CD4-positive, alpha-beta T cell (primary cell): ENCODE measurements at regions not wholly inside any gene's neighbourhood (a gene's known extent, or its start where the extent isn't known, plus 50 kb on each side); places are given as distances from the start of the nearest gene placed in this dataset.

ENCODE experiments used
- ATAC-seq: fragments of 200-7000 bp; cut with Tn5 transposase; one replicate; pipeline ENCODE4 v1.10.0; 2022; ENCODE audit warnings: mild to moderate bottlenecking; ENCODE audit not compliant: poor library complexity
- CTCF ChIA-PET: fragments of 350-600 bp; sonication (Branson Sonifier 250); formaldehyde crosslinking; loops from one replicate; lab custom pipeline; 2021; ENCODE audit warnings: antibody characterized with exemption, inconsistent platforms; lab: Charles Lee
- POLR2A ChIA-PET: fragments of 350-600 bp; sonication (Branson Sonifier 250); formaldehyde crosslinking; loops from one replicate; lab custom pipeline; 2021; ENCODE audit warnings: antibody characterized with exemption, inconsistent platforms; lab: Charles Lee
- DNase-seq, 14 experiments: peaks; one replicate each; pipeline ENCODE4 v3.0.0-alpha.2; 2013 to 2020; ENCODE audit warnings: mixed read lengths in 2 of 14
- H3K27ac ChIP-seq, 2 donors: one replicate each; pipeline versions ENCODE4 v1.5.1 to v1.7.0; 2013; ENCODE audit warnings: low read length in 2 of 2, low read depth in 1 of 2, mild to moderate bottlenecking in 1 of 2
- H3K27me3 ChIP-seq, 2 experiments: 1 replicate in 1 of 2; 2 replicates in 1 of 2; pipeline versions ENCODE4 v1.6.1 to v1.7.0; 2013; ENCODE audit warnings: low read length in 2 of 2, control low read depth in 1 of 2, mild to moderate bottlenecking in 1 of 2, moderate library complexity in 1 of 2; ENCODE audit not compliant: insufficient read depth in 2 of 2, control insufficient read depth in 1 of 2
- H3K36me3 ChIP-seq: one replicate; pipeline ENCODE4 v1.6.1; 2013; ENCODE audit warnings: low read length, control low read depth; ENCODE audit not compliant: insufficient read depth
- H3K4me1 ChIP-seq: one replicate; pipeline ENCODE4 v1.6.1; 2013; ENCODE audit warnings: low read length, control low read depth; ENCODE audit not compliant: insufficient read depth
- H3K4me3 ChIP-seq: one replicate; pipeline ENCODE4 v1.5.1; 2013; ENCODE audit warnings: mild to moderate bottlenecking, low read length, moderate library complexity
- H3K9me3 ChIP-seq, 2 experiments: 1 replicate in 1 of 2; 2 replicates in 1 of 2; pipeline versions ENCODE4 v1.6.1 to v1.7.0; 2013; ENCODE audit warnings: low read length in 2 of 2, mild to moderate bottlenecking in 2 of 2, control low read depth in 1 of 2, moderate library complexity in 1 of 2; ENCODE audit not compliant: control insufficient read depth in 1 of 2, insufficient read depth in 1 of 2
- H3K27ac Mint-ChIP-seq: one replicate; pipeline ENCODE4 v1.8.0; 2020; ENCODE audit warnings: mixed read lengths
- H3K27me3 Mint-ChIP-seq: one replicate; pipeline ENCODE4 v1.8.0; 2021; ENCODE audit warnings: mixed read lengths
- H3K36me3 Mint-ChIP-seq: one replicate; pipeline ENCODE4 v1.8.0; 2021; ENCODE audit warnings: low read depth, mixed read lengths
- H3K4me1 Mint-ChIP-seq: one replicate; pipeline ENCODE4 v1.8.0; 2021; ENCODE audit warnings: low read depth, mixed read lengths
- H3K4me3 Mint-ChIP-seq: one replicate; pipeline ENCODE4 v1.8.0; 2020; ENCODE audit warnings: mild to moderate bottlenecking, mixed read lengths
- H3K9me3 Mint-ChIP-seq: one replicate; pipeline ENCODE4 v1.8.0; 2020; ENCODE audit warnings: mixed read lengths
- CTCF ChIP-seq: fragments of 200-600 bp; IDR thresholded peaks from one replicate; pipeline ENCODE4 v1.8.0; 2022; ENCODE audit warnings: antibody characterized with exemption, mild to moderate bottlenecking
- intact Hi-C, 2 experiments: fragments of 100-400 bp; cut with DNase I in 1 of 2; cut with micrococcal nuclease in 1 of 2; formaldehyde crosslinking; loops; one replicate each; pipeline versions ENCODE4 v1.15.1 to v1.9.0; 2023 to 2025; cut with DNase I, micrococcal nuclease

GRCh38 chr5:85760519-85760918, 857.2 kb upstream of the COX7C start:
- H3K4me1 Mint-ChIP-seq: no peaks in the 10 kb centered on the region
- Histone ChIP-seq H3K27me3 (no peaks in the 10 kb centered on the region), H3K4me3 (no peak overlapping the region), H3K9me3 (no peaks in the 10 kb centered on the region), H3K36me3 (no peaks in the 10 kb centered on the region), H3K27ac (no peak overlapping the region), H3K4me1 (no peaks in the 10 kb centered on the region)
- intact Hi-C loops: no loop called here
- ATAC-seq (no peak), DNase-seq (no peak)
- H3K4me3 Mint-ChIP-seq: no peak overlapping the region
- H3K27me3 Mint-ChIP-seq: no peaks in the 10 kb centered on the region
- H3K27ac Mint-ChIP-seq: no peak overlapping the region
- peaks cover 9% of the 10 kb centered on the region for H3K9me3 Mint-ChIP-seq
- no peaks in the 10 kb centered on the region for H3K36me3 Mint-ChIP-seq
- ChIA-PET CTCF (no interaction called here), POLR2A (no interaction called here)
- no peak for TF ChIP-seq CTCF

DNA sequence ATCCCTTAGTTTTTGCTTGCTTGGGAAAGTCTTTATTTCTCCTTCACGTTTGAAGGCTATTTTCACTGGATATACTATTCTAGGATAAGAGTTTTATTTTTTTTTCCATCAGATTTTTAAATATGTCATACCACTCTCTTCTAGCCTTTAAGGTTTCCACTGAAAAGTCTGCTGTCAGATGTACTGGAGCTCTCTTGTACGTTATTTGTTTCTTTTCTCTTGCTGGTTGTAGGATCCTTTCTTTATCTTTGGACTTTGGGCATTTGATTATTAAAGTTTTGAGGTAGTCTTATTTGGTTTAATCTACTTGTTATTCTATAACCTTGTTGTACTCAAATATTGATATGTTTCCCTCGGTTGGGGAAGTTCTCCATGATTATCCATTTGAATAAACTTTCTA, 848.4 kb upstream of the COX7C start:
- DNase-seq (no peak), ATAC-seq (no peak)
- Histone ChIP-seq H3K9me3 (peaks cover 0 to 3% of the 10 kb centered on the region in 2 experiments), H3K27ac (no peak overlapping the region), H3K4me1 (no peaks in the 10 kb centered on the region), H3K27me3 (no peaks in the 10 kb centered on the region), H3K4me3 (no peak overlapping the region), H3K36me3 (no peaks in the 10 kb centered on the region)
- peaks cover 26% of the 10 kb centered on the region for H3K9me3 Mint-ChIP-seq
- ChIA-PET CTCF (no interaction called here), POLR2A (no interaction called here)
- H3K4me1 Mint-ChIP-seq: no peaks in the 10 kb centered on the region
- intact Hi-C loops: no loop called here
- H3K27ac Mint-ChIP-seq: no peak overlapping the region
- H3K36me3 Mint-ChIP-seq: no peaks in the 10 kb centered on the region
- H3K27me3 Mint-ChIP-seq: no peaks in the 10 kb centered on the region
- H3K4me3 Mint-ChIP-seq: no peak overlapping the region
- no peak for TF ChIP-seq CTCF

DNA sequence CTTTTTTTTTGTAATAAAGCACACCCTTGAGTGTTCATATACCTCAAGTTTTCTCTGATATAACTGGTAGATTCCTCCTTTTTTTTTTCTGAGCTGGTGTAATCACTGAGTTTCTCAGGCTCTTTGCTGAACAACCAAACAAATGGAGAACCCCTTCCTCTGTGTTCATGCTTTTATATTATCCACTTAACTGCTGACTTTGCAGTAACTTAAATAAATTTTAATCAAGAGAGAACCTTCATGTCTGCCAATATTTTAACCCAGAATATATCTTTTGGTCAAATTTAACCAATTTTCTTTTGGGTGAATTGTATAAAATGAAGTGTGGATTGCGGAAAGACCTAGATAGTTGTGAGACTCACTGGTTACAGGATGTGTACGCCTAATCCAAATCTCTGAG, 833.0 kb upstream of the COX7C start:
- POLR2A ChIA-PET: no interaction called here
- no peak overlapping the region for H3K27ac Mint-ChIP-seq
- no peak for TF ChIP-seq CTCF
- H3K4me1 Mint-ChIP-seq: no peaks in the 10 kb centered on the region
- no peaks in the 10 kb centered on the region for H3K36me3 Mint-ChIP-seq
- H3K9me3 ChIP-seq: no peaks in the 10 kb centered on the region
- no peak overlapping the region for H3K4me3 ChIP-seq
- no peaks in the 10 kb centered on the region for H3K27me3 Mint-ChIP-seq
- H3K4me1 ChIP-seq: no peaks in the 10 kb centered on the region
- no peak overlapping the region for H3K27ac ChIP-seq
- ATAC-seq (no peak), DNase-seq (no peak)
- no peaks in the 10 kb centered on the region for H3K36me3 ChIP-seq
- no peaks in the 10 kb centered on the region for H3K27me3 ChIP-seq
- no peak overlapping the region for H3K4me3 Mint-ChIP-seq
- peaks cover 5% of the 10 kb centered on the region for H3K9me3 Mint-ChIP-seq
- intact Hi-C loops: no loop called here
- CTCF ChIA-PET: no interaction called here
